GM12878 (cell line): ENCODE measurements at regions not wholly inside any gene's neighbourhood (a gene's known extent, or its start where the extent isn't known, plus 50 kb on each side); places are given as distances from the start of the nearest gene placed in this dataset.

ENCODE experiments used
- ATAC-seq: fragments of 200-7000 bp; cut with Tn5 transposase; 3 replicates; pipeline ENCODE4 v1.9.1; 2020; ENCODE audit warnings: mild to moderate bottlenecking, moderate library complexity
- BruUV-seq: library from RNA; stranded (reverse); fragments of 400-500 nt; replicated peaks from 2 replicates; lab custom pipeline; 2021; lab: Mats Ljungman, UMichigan
- CTCF ChIA-PET: fragments of 300-600 bp; sonication (Branson Sonifier 250); formaldehyde crosslinking; extraction: SDS; loops from one replicate; lab custom pipeline; 2021; ENCODE audit warnings: inconsistent platforms; lab: Yijun Ruan, JAX
- POLR2A ChIA-PET: fragments of 350-600 bp; formaldehyde crosslinking; extraction: SDS; loops from one replicate; lab custom pipeline; 2021; ENCODE audit warnings: inconsistent platforms; lab: Charles Lee
- RAD21 ChIA-PET: fragments of 300-600 bp; sonication (Branson Sonifier 250); formaldehyde crosslinking; loops from one replicate; lab custom pipeline; 2023; ENCODE audit warnings: antibody characterized with exemption; ENCODE audit not compliant: unreplicated experiment; lab: Charles Lee
- SMC1A ChIA-PET: fragments of 300-600 bp; sonication (Branson Sonifier 250); formaldehyde crosslinking; loops from one replicate; lab custom pipeline; 2023; ENCODE audit not compliant: unreplicated experiment, uncharacterized antibody; lab: Charles Lee
- DNase-seq: peaks from one replicate; pipeline ENCODE4 v3.0.0-alpha.2; 2011; ENCODE audit warnings: low read depth, low spot score
- FAIRE-seq: peaks from 3 replicates; lab custom pipeline; 2011; peaks lifted over from hg19 to GRCh38; lab: Jason Lieb, UNC
- H2AFZ ChIP-seq: 2 replicates; pipeline ENCODE4 v1.6.0; 2011; ENCODE audit warnings: low read depth, low read length, control low read depth; ENCODE audit not compliant: control insufficient read depth
- H3K27ac ChIP-seq: 2 replicates; pipeline ENCODE4 v1.5.1; 2011; ENCODE audit warnings: control low read depth; ENCODE audit not compliant: control insufficient read depth, insufficient read depth
- H3K27me3 ChIP-seq, 2 experiments: replicated peaks in 1 of 2; 2 replicates each; pipeline versions ENCODE4 v1.6.0 to v1.6.1; 2011; ENCODE audit warnings: low read length in 1 of 2; ENCODE audit not compliant: control insufficient read depth in 2 of 2, insufficient read depth in 2 of 2
- H3K36me3 ChIP-seq, 2 experiments: 2 replicates each; pipeline ENCODE4 v1.5.1; 2011; ENCODE audit warnings: low read length in 1 of 2; ENCODE audit not compliant: control insufficient read depth in 2 of 2, insufficient read depth in 2 of 2
- H3K4me1 ChIP-seq: 2 replicates; pipeline ENCODE4 v1.6.1; 2011; ENCODE audit warnings: mild to moderate bottlenecking, low read length, moderate library complexity, mixed read lengths; ENCODE audit not compliant: control insufficient read depth, insufficient read depth
- H3K4me2 ChIP-seq: 2 replicates; pipeline ENCODE4 v1.6.0; 2011; ENCODE audit warnings: control low read depth; ENCODE audit not compliant: control insufficient read depth, insufficient read depth
- H3K4me3 ChIP-seq: fragments of 200-600 bp; sonication (generic); 2 replicates; pipeline ENCODE4 v1.5.1; 2016
- H3K79me2 ChIP-seq: 2 replicates; pipeline ENCODE4 v1.6.0; 2011; ENCODE audit warnings: low read length; ENCODE audit not compliant: control insufficient read depth, insufficient read depth
- H3K9ac ChIP-seq: 2 replicates; pipeline ENCODE4 v1.8.0; 2011; ENCODE audit warnings: low read length, control low read depth, mixed read lengths; ENCODE audit not compliant: control insufficient read depth, insufficient read depth
- H3K9me3 ChIP-seq: replicated peaks from 3 replicates; pipeline ENCODE4 v1.5.1; 2011; ENCODE audit warnings: mild to moderate bottlenecking, low read length; ENCODE audit not compliant: control insufficient read depth, insufficient read depth
- H4K20me1 ChIP-seq: 2 replicates; pipeline ENCODE4 v1.6.0; 2011; ENCODE audit not compliant: control insufficient read depth, insufficient read depth
- BRCA1 ChIP-seq: IDR thresholded peaks from 2 replicates; pipeline ENCODE4 v1.6.1; 2011; ENCODE audit warnings: low read depth, low read length, improper control_type of control experiment
- EED ChIP-seq: sonication (generic); IDR thresholded peaks from 2 replicates; pipeline ENCODE4 v1.6.1; 2016; ENCODE audit warnings: antibody characterized with exemption, low read depth
- EZH2 ChIP-seq: IDR thresholded peaks from 2 replicates; pipeline ENCODE4 v1.6.1; 2012; ENCODE audit warnings: low read depth, mild to moderate bottlenecking, control low read depth, inconsistent platforms, low read length, borderline replicate concordance; ENCODE audit not compliant: control insufficient read depth
- GATAD2B ChIP-seq: fragments of 450-650 bp; conservative IDR thresholded peaks from 2 replicates; pipeline ENCODE4 v1.6.1; 2017; ENCODE audit warnings: low read depth, mild to moderate bottlenecking, moderate library complexity
- HCFC1 ChIP-seq: fragments of 150-350 bp; IDR thresholded peaks from 2 replicates; pipeline ENCODE4 v1.6.1; 2014; ENCODE audit warnings: low read length
- IRF3 ChIP-seq: fragments of 450-650 bp; IDR thresholded peaks from 2 replicates; pipeline ENCODE4 v1.6.1; 2014; ENCODE audit warnings: mild to moderate bottlenecking
- KAT2A ChIP-seq: conservative IDR thresholded peaks from 2 replicates; pipeline ENCODE4 v1.6.1; 2011; ENCODE audit warnings: low read depth, low read length; ENCODE audit not compliant: control insufficient read depth
- MTA2 ChIP-seq: fragments of 450-650 bp; IDR thresholded peaks from 2 replicates; pipeline ENCODE4 v1.6.1; 2016; ENCODE audit warnings: low read depth, mild to moderate bottlenecking, moderate library complexity
- NFYA ChIP-seq: IDR thresholded peaks from 2 replicates; pipeline ENCODE4 v1.6.1; 2011; ENCODE audit warnings: low read depth, mild to moderate bottlenecking, low read length, improper control_type of control experiment, borderline replicate concordance
- TCF12 ChIP-seq: IDR thresholded peaks from 2 replicates; pipeline ENCODE4 v1.6.1; 2011; ENCODE audit warnings: low read depth, mild to moderate bottlenecking, low read length
- ZBED1 ChIP-seq: IDR thresholded peaks from 2 replicates; pipeline ENCODE4 v1.6.1; 2016; ENCODE audit warnings: borderline replicate concordance
- ZNF207 ChIP-seq: fragments of 450-650 bp; IDR thresholded peaks from 2 replicates; pipeline ENCODE4 v1.6.1; 2014; ENCODE audit warnings: antibody characterized with exemption, mild to moderate bottlenecking, borderline replicate concordance
- whole genome bisulfite sequencing: methylation state at CpG from one replicate; pipeline ENCODE4 v1.1.6; 2016; ENCODE audit warnings: low lambda C conversion rate; ENCODE audit not compliant: insufficient replicate concordance, insufficient coverage; ENCODE audit errors: missing lambda C conversion rate; 5-methylcytosine and 5-hydroxymethylcytosine counted together
- in situ Hi-C: fragments of 300-500 bp; cut with MboI; formaldehyde crosslinking; loops from 9 replicates; pipeline ENCODE4 v1.14.3; 2018; ENCODE audit warnings: mixed read lengths
- intact Hi-C: fragments of 100-400 bp; cut with micrococcal nuclease; formaldehyde crosslinking; loops from one replicate; pipeline ENCODE4 v1.14.2; 2022; ENCODE audit not compliant: unreplicated experiment
- TF ChIP-seq, protein P1 (sequence below): fragments of 450-650 bp; IDR thresholded peaks from 2 replicates; pipeline ENCODE4 v1.6.1; 2016; ENCODE audit warnings: mild to moderate bottlenecking
- TF ChIP-seq, protein P2 (sequence below): fragments of 450-650 bp; IDR thresholded peaks from 2 replicates; pipeline ENCODE4 v1.6.1; 2017; ENCODE audit warnings: mild to moderate bottlenecking

DNA sequence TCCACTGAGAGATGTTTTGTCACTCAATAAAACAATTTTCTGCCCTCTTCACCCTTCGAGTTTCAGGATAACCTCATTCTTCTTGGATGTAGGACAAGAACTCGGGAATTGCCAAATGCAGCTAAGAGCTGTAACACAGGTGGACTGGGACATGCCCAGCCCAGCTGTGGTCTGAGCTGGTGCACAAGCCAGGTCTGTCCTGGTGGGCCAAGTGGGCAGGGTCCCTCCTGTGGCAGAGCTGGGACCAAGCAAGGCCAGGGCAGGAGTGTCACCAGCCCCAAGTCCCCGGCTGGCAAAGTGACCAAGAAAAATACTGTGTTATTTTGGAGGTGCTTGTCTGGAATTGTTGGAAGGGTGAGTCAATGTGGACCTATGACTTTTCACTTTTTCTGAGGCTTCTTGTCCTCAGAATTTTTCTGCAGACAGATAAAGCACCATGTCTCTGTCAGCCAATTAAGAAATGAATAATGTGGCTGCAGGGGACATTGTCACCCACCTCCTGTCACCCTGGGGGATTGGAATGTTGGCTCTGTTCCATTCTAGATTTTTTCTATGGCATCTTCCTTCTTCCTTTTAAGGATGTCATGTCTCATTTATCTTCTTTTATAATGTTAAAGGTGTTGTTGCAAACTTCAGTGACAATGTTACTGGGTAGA is 645.2 kb upstream of the EPHA6 start:
- H3K27ac ChIP-seq = no peak overlapping the region
- RAD21 ChIA-PET = no interaction called here
- TF ChIP-seq EED = no peak
- no peak for TF ChIP-seq ZNF207
- TF ChIP-seq TCF12 = no peak
- TF ChIP-seq EZH2 = no peak
- no peak for TF ChIP-seq IRF3
- no peak for TF ChIP-seq ZBED1
- no peak for TF ChIP-seq HCFC1
- TF ChIP-seq BRCA1 = no peak
- no peak for TF ChIP-seq MTA2
- TF ChIP-seq, protein P1, sequence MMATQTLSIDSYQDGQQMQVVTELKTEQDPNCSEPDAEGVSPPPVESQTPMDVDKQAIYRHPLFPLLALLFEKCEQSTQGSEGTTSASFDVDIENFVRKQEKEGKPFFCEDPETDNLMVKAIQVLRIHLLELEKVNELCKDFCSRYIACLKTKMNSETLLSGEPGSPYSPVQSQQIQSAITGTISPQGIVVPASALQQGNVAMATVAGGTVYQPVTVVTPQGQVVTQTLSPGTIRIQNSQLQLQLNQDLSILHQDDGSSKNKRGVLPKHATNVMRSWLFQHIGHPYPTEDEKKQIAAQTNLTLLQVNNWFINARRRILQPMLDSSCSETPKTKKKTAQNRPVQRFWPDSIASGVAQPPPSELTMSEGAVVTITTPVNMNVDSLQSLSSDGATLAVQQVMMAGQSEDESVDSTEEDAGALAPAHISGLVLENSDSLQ = no peak
- no peak for TF ChIP-seq GATAD2B
- TF ChIP-seq, protein P2, sequence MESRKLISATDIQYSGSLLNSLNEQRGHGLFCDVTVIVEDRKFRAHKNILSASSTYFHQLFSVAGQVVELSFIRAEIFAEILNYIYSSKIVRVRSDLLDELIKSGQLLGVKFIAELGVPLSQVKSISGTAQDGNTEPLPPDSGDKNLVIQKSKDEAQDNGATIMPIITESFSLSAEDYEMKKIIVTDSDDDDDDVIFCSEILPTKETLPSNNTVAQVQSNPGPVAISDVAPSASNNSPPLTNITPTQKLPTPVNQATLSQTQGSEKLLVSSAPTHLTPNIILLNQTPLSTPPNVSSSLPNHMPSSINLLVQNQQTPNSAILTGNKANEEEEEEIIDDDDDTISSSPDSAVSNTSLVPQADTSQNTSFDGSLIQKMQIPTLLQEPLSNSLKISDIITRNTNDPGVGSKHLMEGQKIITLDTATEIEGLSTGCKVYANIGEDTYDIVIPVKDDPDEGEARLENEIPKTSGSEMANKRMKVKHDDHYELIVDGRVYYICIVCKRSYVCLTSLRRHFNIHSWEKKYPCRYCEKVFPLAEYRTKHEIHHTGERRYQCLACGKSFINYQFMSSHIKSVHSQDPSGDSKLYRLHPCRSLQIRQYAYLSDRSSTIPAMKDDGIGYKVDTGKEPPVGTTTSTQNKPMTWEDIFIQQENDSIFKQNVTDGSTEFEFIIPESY = no peak
- no peak for TF ChIP-seq KAT2A
- TF ChIP-seq NFYA = no peak
- H3K79me2 ChIP-seq = no peaks in the 10 kb centered on the region
- no peak overlapping the region for H3K4me2 ChIP-seq
- no peak for FAIRE-seq
- POLR2A ChIA-PET = interaction anchor here (0.6 kb wide), 1 partner anchor 17 kb away, joined by 3 read pairs; no protein-coding TSS in a partner anchor
- no peaks in the 10 kb centered on the region for H4K20me1 ChIP-seq
- BruUV-seq = no TSS peak
- 2% methylated on average over 3 of the region's 3 CpGs for WGBS
- no peaks in the 10 kb centered on the region for H3K4me1 ChIP-seq
- SMC1A ChIA-PET = no interaction called here
- no peak overlapping the region for H3K9ac ChIP-seq
- no peak overlapping the region for H3K4me3 ChIP-seq
- no peaks in the 10 kb centered on the region for H3K36me3 ChIP-seq
- in situ Hi-C loops = no loop called here
- H3K27me3 ChIP-seq = no peaks in the 10 kb centered on the region
- intact Hi-C loops = no loop called here
- no peak overlapping the region for H2AFZ ChIP-seq
- DNase-seq = no peak
- ATAC-seq = no peak
- H3K9me3 ChIP-seq = no peaks in the 10 kb centered on the region
- CTCF ChIA-PET = no interaction called here
